Gastrocnemius medialis (tissue), 4 donors: ENCODE measurements at regions not wholly inside any gene's neighbourhood (a gene's known extent, or its start where the extent isn't known, plus 50 kb on each side); places are given as distances from the start of the nearest gene placed in this dataset.

ENCODE experiments used
- CTCF ChIP-seq, 5 experiments: fragments of 450-650 bp in 3 of 5; fragments of 200-600 bp in 2 of 5; sonication (generic) in 2 of 5; IDR thresholded peaks in 4 of 5; conservative IDR thresholded peaks in 1 of 5; 1 replicate in 4 of 5; 2 replicates in 1 of 5; pipeline ENCODE4 v1.5.1; 2016 to 2019; ENCODE audit warnings: antibody characterized with exemption in 5 of 5, mild to moderate bottlenecking in 3 of 5, moderate library complexity in 3 of 5
- POLR2A ChIP-seq, 2 donors: fragments of 450-650 bp; IDR thresholded peaks; one replicate each; pipeline ENCODE4 v1.6.1; 2017; ENCODE audit warnings: antibody characterized with exemption in 2 of 2, mild to moderate bottlenecking in 2 of 2, moderate library complexity in 2 of 2

GRCh38 chr2:103739186-103739585 lies 977.4 kb downstream of the TMEM182 start:
- TF ChIP-seq CTCF (IDR thresholded peaks at IDR 0.05 in 4 of 5, conservative IDR thresholded peaks at IDR 0.05 in 1 of 5) (no peak), POLR2A (IDR thresholded peaks at IDR 0.05) (no peak)
